Spleen (tissue), 11 donors: ENCODE measurements at regions not wholly inside any gene's neighbourhood (a gene's known extent, or its start where the extent isn't known, plus 50 kb on each side); places are given as distances from the start of the nearest gene placed in this dataset.

Experiments used
- DNase-seq: peaks from one replicate; pipeline ENCODE4 v3.0.0-alpha.2; 2020
- H3K27ac ChIP-seq, 8 donors: fragments of 200-600 bp; sonication (generic) in 7 of 8; 1 replicate in 4 of 8; 2 replicates in 4 of 8; pipeline versions ENCODE4 v1.5.0 to v1.8.0; 2016 to 2021; ENCODE audit warnings: inconsistent platforms in 4 of 8, mild to moderate bottlenecking in 4 of 8, moderate library complexity in 1 of 8
- H3K27me3 ChIP-seq, 7 donors: fragments of 200-600 bp; sonication (generic) in 6 of 7; replicated peaks in 1 of 7; 1 replicate in 4 of 7; 2 replicates in 3 of 7; pipeline versions ENCODE4 v1.5.0 to v1.8.0; 2016 to 2021; ENCODE audit warnings: inconsistent platforms in 3 of 7, mild to moderate bottlenecking in 1 of 7
- H3K36me3 ChIP-seq, 6 donors: fragments of 200-600 bp; sonication (generic) in 5 of 6; 1 replicate in 4 of 6; 2 replicates in 2 of 6; pipeline versions ENCODE4 v1.5.0 to v1.8.0; 2016 to 2021; ENCODE audit warnings: inconsistent platforms in 2 of 6
- H3K4me1 ChIP-seq, 6 donors: fragments of 200-600 bp; sonication (generic) in 5 of 6; 1 replicate in 3 of 6; 2 replicates in 3 of 6; pipeline versions ENCODE4 v1.5.0 to v1.8.0; 2016 to 2021; ENCODE audit warnings: inconsistent platforms in 3 of 6
- H3K4me3 ChIP-seq, 8 donors: fragments of 200-600 bp; sonication (generic) in 7 of 8; 1 replicate in 4 of 8; 2 replicates in 4 of 8; pipeline versions ENCODE4 v1.5.0 to v1.8.0; 2016 to 2021; ENCODE audit warnings: inconsistent platforms in 4 of 8, mild to moderate bottlenecking in 4 of 8, moderate library complexity in 2 of 8
- H3K9me3 ChIP-seq, 8 donors: fragments of 200-600 bp; sonication (generic) in 7 of 8; 1 replicate in 4 of 8; 2 replicates in 4 of 8; pipeline versions ENCODE4 v1.5.0 to v1.8.0; 2016 to 2021; ENCODE audit warnings: inconsistent platforms in 4 of 8
- CTCF ChIP-seq, 11 experiments: fragments of 200-600 bp in 7 of 11; fragments of 450-650 bp in 4 of 11; sonication (generic) in 4 of 11; IDR thresholded peaks in 8 of 11; conservative IDR thresholded peaks in 3 of 11; 1 replicate in 7 of 11; 2 replicates in 4 of 11; pipeline versions ENCODE4 v1.4.0 to v1.8.0; 2016 to 2021; ENCODE audit warnings: antibody characterized with exemption in 11 of 11, inconsistent platforms in 4 of 11, mild to moderate bottlenecking in 1 of 11
- POLR2A ChIP-seq, 3 donors: fragments of 450-650 bp; IDR thresholded peaks; one replicate each; pipeline ENCODE4 v1.5.1; 2017; ENCODE audit warnings: antibody characterized with exemption in 3 of 3, mild to moderate bottlenecking in 1 of 3
- POLR2AphosphoS5 ChIP-seq, 3 donors: sonication (generic); formaldehyde crosslinking; IDR thresholded peaks; one replicate each; pipeline ENCODE4 v1.5.1; 2017; ENCODE audit warnings: antibody characterized with exemption in 3 of 3
- WGBS, 5 donors: extraction: QIAGEN DNeasy Blood & Tissue Kit in 3 of 5; methylation state at CpG; one replicate each; pipeline versions ENCODE4 v1.1.5 to v1.1.7; 2013 to 2018; 5-methylcytosine and 5-hydroxymethylcytosine counted together
- intact Hi-C: fragments of 100-400 bp; cut with DNase I; formaldehyde crosslinking; loops from one replicate; pipeline ENCODE4 v1.15.0; 2023; ENCODE audit warnings: low total_unique reads
- donor health status: healthy with polysubstance abuse.
- donor health status: DM: no; HTN: no; CAD: no; lungs with moderate emphysema.
- donor health status: DM: no; HTN: no; CAD: no.
- donor health status: Bipolar disorder and iron deficiency.
- donor health status: healthy.
- donor health status: DM: no; HTN: no; CAD: no.
- donor health status: DM: yes; HTN: yes; CAD: no.

GRCh38 chr14:45868863-45869262, 615.9 kb upstream of the MIS18BP1 start:
- DNase-seq, result no peak
- 64 to 87% (median 85%) methylated on average over 2 of the region's 2 CpGs for WGBS, 5 donors
- intact Hi-C loops, result no loop called here
- no peak overlapping the region for H3K4me3 ChIP-seq
- H3K27ac ChIP-seq, result no peak overlapping the region
- no peaks in the 10 kb centered on the region for H3K27me3 ChIP-seq
- TF ChIP-seq CTCF (IDR thresholded peaks at IDR 0.05 in 8 of 11, conservative IDR thresholded peaks at IDR 0.05 in 3 of 11), result no peak
- TF ChIP-seq POLR2AphosphoS5 (IDR thresholded peaks at IDR 0.05), result no peak
- TF ChIP-seq POLR2A (IDR thresholded peaks at IDR 0.05), result no peak
- H3K9me3 ChIP-seq, result peaks cover 0 to 43% (median 24%) of the 10 kb centered on the region in 8 donors
- H3K4me1 ChIP-seq, result no peaks in the 10 kb centered on the region
- H3K36me3 ChIP-seq, result no peaks in the 10 kb centered on the region

- no peak for DNase-seq
- intact Hi-C loops, result no loop called here
- no peak for TF ChIP-seq POLR2A (IDR thresholded peaks at IDR 0.05)
- no peak for TF ChIP-seq POLR2AphosphoS5 (IDR thresholded peaks at IDR 0.05)
- TF ChIP-seq CTCF (IDR thresholded peaks at IDR 0.05 in 8 of 11, conservative IDR thresholded peaks at IDR 0.05 in 3 of 11), result no peak
- 16 to 55% (median 25%) methylated on average over 2 of the region's 2 CpGs for WGBS, 5 donors
- no peaks in the 10 kb centered on the region for H3K27me3 ChIP-seq
- H3K4me1 ChIP-seq, result no peaks in the 10 kb centered on the region
- H3K36me3 ChIP-seq, result no peaks in the 10 kb centered on the region
- no peak overlapping the region for H3K4me3 ChIP-seq
- peaks cover 0 to 39% (median 24%) of the 10 kb centered on the region in 8 donors for H3K9me3 ChIP-seq
- no peak overlapping the region for H3K27ac ChIP-seq
Measured at GRCh38 chr14:45868377-45868776, 615.4 kb upstream of the MIS18BP1 start.

- intact Hi-C loops, result no loop called here
- TF ChIP-seq CTCF (IDR thresholded peaks at IDR 0.05 in 8 of 11, conservative IDR thresholded peaks at IDR 0.05 in 3 of 11), result no peak
- no peak for TF ChIP-seq POLR2A (IDR thresholded peaks at IDR 0.05)
- no peak for TF ChIP-seq POLR2AphosphoS5 (IDR thresholded peaks at IDR 0.05)
- Histone ChIP-seq H3K27ac (no peak overlapping the region), H3K36me3 (no peaks in the 10 kb centered on the region), H3K9me3 (peaks cover 0 to 32% (median 17%) of the 10 kb centered on the region in 8 donors), H3K4me3 (no peak overlapping the region), H3K4me1 (no peaks in the 10 kb centered on the region), H3K27me3 (no peaks in the 10 kb centered on the region)
- 84 to 92% (median 91%) methylated on average over 3 of the region's 3 CpGs for WGBS, 5 donors
- no peak for DNase-seq
Measured at GRCh38 chr14:45867046-45867894, 614.3 kb upstream of the MIS18BP1 start.

- no peaks in the 10 kb centered on the region for H3K4me1 ChIP-seq
- DNase-seq, result no peak
- H3K4me3 ChIP-seq, result no peak overlapping the region
- TF ChIP-seq POLR2AphosphoS5 (IDR thresholded peaks at IDR 0.05) (no peak), CTCF (IDR thresholded peaks at IDR 0.05 in 8 of 11, conservative IDR thresholded peaks at IDR 0.05 in 3 of 11) (no peak), POLR2A (IDR thresholded peaks at IDR 0.05) (no peak)
- no peaks in the 10 kb centered on the region for H3K27me3 ChIP-seq
- 43 to 49% (median 48%) methylated on average over 2 of the region's 2 CpGs for WGBS, 5 donors
- H3K9me3 ChIP-seq, result peaks cover 0 to 8% (median 0%) of the 10 kb centered on the region in 8 donors
- no peaks in the 10 kb centered on the region for H3K36me3 ChIP-seq
- intact Hi-C loops, result no loop called here
- no peak overlapping the region for H3K27ac ChIP-seq
Measured at GRCh38 chr14:45838597-45838996, 585.6 kb upstream of the MIS18BP1 start.
